Endothelial cell of hepatic sinusoid (primary cell): ENCODE measurements at regions not wholly inside any gene's neighbourhood (a gene's known extent, or its start where the extent isn't known, plus 50 kb on each side); places are given as distances from the start of the nearest gene placed in this dataset.

ENCODE experiments used
- in situ Hi-C: cut with HindIII; loops from 2 replicates; pipeline ENCODE4 v1.10.0; 2017; ENCODE audit warnings: low sequenced_read_pairs

- in situ Hi-C loops, result loop anchor here (25.0 kb wide), 1 partner anchor 102 kb away; no protein-coding TSS in a partner anchor
Measured at GRCh38 chrX:69110116-69110530, 55.1 kb downstream of the PJA1 start.

GRCh38 chrX:69109706-69110105 is 55.5 kb downstream of the PJA1 start:
- in situ Hi-C loops, result loop anchor here (25.0 kb wide), 1 partner anchor 103 kb away; no protein-coding TSS in a partner anchor

GRCh38 chrX:69109036-69109663 is 56.1 kb downstream of the PJA1 start:
- in situ Hi-C loops, result loop anchor here (25.0 kb wide), 1 partner anchor 103 kb away; no protein-coding TSS in a partner anchor

- in situ Hi-C loops, result loop anchor here (25.0 kb wide), 1 partner anchor 104 kb away; no protein-coding TSS in a partner anchor
Measured at GRCh38 chrX:69107747-69108401, 57.4 kb downstream of the PJA1 start.

- in situ Hi-C loops, result loop anchor here (25.0 kb wide), 1 partner anchor 105 kb away; no protein-coding TSS in a partner anchor
Measured at GRCh38 chrX:69107231-69107739, 58.0 kb downstream of the PJA1 start.

- in situ Hi-C loops, result loop anchor here (5.0 to 25.0 kb wide), 2 partner anchors 38 to 107 kb away; no protein-coding TSS in a partner anchor
Measured at GRCh38 chrX:69104756-69105434, 60.4 kb downstream of the PJA1 start.

- in situ Hi-C loops, result loop anchor here (5.0 to 25.0 kb wide), 2 partner anchors 36 to 109 kb away; no protein-coding TSS in a partner anchor
Measured at GRCh38 chrX:69103539-69103938, 61.7 kb downstream of the PJA1 start.

GRCh38 chrX:69102612-69103194 is 62.5 kb downstream of the PJA1 start:
- in situ Hi-C loops, result loop anchor here (5.0 to 25.0 kb wide), 2 partner anchors 35 to 110 kb away; no protein-coding TSS in a partner anchor

GRCh38 chrX:69101683-69102251 is 63.5 kb downstream of the PJA1 start:
- in situ Hi-C loops, result loop anchor here (5.0 to 25.0 kb wide), 2 partner anchors 34 to 111 kb away; no protein-coding TSS in a partner anchor

GRCh38 chrX:69100478-69100877 is 64.8 kb downstream of the PJA1 start:
- in situ Hi-C loops, result loop anchor here (5.0 to 25.0 kb wide), 2 partner anchors 33 to 112 kb away; no protein-coding TSS in a partner anchor

GRCh38 chrX:69097451-69098236 is 67.6 kb downstream of the PJA1 start:
- in situ Hi-C loops, result no loop called here

- in situ Hi-C loops, result no loop called here
Measured at GRCh38 chrX:69096963-69097362, 68.3 kb downstream of the PJA1 start.

- in situ Hi-C loops, result no loop called here
Measured at GRCh38 chrX:69094977-69095669, 70.1 kb downstream of the PJA1 start.

- in situ Hi-C loops, result no loop called here
Measured at GRCh38 chrX:69093960-69094871, 71.0 kb downstream of the PJA1 start.

- in situ Hi-C loops, result no loop called here
Measured at GRCh38 chrX:69090022-69090421, 75.2 kb downstream of the PJA1 start.

- in situ Hi-C loops, result no loop called here
Measured at GRCh38 chrX:69089203-69089602, 76.0 kb downstream of the PJA1 start.

GRCh38 chrX:69088171-69088938 is 76.9 kb downstream of the PJA1 start:
- in situ Hi-C loops, result no loop called here
